NB4 (cell line): ENCODE measurements at regions not wholly inside any gene's neighbourhood (a gene's known extent, or its start where the extent isn't known, plus 50 kb on each side); places are given as distances from the start of the nearest gene placed in this dataset.
"Not testable (repeated sequence)": the region's sequence is repeated elsewhere in the genome, so short reads cannot be mapped to it uniquely, and the experiment has no call there.

ENCODE experiments used
- DNase-seq: peaks from one replicate; pipeline ENCODE4 v3.0.0; 2010; ENCODE audit warnings: low read depth
- H3K4me3 ChIP-seq: one replicate; pipeline ENCODE4 v1.5.1; 2011; ENCODE audit warnings: mild to moderate bottlenecking, low read depth, low read length, moderate library complexity
- MYC ChIP-seq: IDR thresholded peaks from 2 replicates; pipeline ENCODE4 v1.6.1; 2011; ENCODE audit warnings: low read depth, low read length
- POLR2A ChIP-seq: IDR thresholded peaks from 2 replicates; pipeline ENCODE4 v1.6.1; 2011; ENCODE audit warnings: mild to moderate bottlenecking; ENCODE audit not compliant: insufficient read length; ENCODE audit errors: extremely low read depth
- TF ChIP-seq, protein P1 (sequence below): IDR thresholded peaks from 2 replicates; pipeline ENCODE4 v1.6.1; 2011; ENCODE audit warnings: low read depth, low read length
- TF ChIP-seq, protein P2 (sequence below): IDR thresholded peaks from one replicate; pipeline ENCODE4 v1.5.1; 2012; ENCODE audit warnings: low read depth, low read length

DNA sequence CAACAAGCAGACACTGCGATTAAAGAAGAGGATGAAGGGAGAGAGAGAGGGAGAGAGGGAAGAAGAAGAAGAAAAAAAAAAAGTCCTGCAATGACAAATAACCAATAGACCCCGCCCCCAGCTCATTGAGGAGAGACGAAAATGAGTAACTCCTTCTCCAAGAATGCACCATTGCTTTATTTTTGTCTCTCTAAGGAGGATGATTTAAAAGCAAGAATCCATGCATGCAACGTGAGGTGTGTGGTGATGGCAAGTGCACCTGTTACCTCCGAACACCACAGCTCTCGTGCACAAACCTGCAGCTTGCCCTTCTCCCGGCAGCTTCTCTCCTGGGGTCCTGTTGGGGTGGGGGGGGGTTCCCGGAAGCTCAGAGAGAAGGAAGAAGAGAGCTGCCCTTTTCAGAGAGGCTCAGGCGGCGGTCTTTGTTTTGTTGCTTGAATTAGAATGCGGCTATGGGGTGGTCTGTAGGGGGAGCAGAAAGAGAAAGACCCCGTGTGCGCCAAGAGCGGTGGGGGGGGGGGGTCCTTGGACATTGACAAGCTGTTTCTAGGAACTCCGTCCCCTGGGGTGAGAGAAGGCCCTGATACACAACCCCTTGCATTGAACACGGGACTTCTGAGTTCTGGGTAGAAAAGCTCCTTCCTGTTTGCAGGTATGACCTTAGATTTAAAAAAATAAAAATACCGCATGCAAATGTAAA is 100.7 kb downstream of the CRLF2 start:
- TF ChIP-seq, protein P1, sequence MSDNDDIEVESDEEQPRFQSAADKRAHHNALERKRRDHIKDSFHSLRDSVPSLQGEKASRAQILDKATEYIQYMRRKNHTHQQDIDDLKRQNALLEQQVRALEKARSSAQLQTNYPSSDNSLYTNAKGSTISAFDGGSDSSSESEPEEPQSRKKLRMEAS = no peak
- TF ChIP-seq POLR2A = no peak
- TF ChIP-seq, protein P2, sequence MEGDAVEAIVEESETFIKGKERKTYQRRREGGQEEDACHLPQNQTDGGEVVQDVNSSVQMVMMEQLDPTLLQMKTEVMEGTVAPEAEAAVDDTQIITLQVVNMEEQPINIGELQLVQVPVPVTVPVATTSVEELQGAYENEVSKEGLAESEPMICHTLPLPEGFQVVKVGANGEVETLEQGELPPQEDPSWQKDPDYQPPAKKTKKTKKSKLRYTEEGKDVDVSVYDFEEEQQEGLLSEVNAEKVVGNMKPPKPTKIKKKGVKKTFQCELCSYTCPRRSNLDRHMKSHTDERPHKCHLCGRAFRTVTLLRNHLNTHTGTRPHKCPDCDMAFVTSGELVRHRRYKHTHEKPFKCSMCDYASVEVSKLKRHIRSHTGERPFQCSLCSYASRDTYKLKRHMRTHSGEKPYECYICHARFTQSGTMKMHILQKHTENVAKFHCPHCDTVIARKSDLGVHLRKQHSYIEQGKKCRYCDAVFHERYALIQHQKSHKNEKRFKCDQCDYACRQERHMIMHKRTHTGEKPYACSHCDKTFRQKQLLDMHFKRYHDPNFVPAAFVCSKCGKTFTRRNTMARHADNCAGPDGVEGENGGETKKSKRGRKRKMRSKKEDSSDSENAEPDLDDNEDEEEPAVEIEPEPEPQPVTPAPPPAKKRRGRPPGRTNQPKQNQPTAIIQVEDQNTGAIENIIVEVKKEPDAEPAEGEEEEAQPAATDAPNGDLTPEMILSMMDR = no peak
- TF ChIP-seq MYC = no peak

DNA sequence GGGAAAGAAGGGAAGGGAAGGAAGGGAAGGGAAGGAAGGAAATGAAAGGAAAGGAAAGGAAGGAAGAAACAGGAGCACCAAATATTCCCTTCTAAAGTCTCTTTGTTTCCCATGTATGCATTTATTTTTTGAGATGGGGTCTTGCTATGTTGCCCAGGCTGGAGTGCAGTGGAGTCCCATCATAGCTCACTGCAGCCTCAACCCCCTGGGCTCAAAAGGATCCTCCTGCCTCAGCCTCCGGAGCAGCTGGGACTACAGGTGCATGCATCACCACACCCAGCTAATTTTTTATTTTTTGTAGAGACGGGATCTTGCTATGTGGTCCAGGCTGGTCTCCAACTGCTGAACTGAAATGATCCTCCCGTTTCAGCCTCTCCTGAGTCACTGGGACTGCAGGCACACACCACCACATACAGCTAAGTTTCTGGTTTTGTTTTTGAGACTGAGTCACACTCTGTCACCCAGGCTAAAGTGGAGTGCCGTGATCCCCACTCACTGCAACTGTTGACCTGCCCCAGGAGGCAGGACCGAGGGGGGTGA is 102.8 kb downstream of the CRLF2 start:
- no peak overlapping the region for H3K4me3 ChIP-seq
- no peak for DNase-seq
- TF ChIP-seq MYC (no peak), POLR2A (no peak)
- TF ChIP-seq, protein P1 = no peak
- TF ChIP-seq, protein P2 = no peak

More for the DNA sequence above, 100.7 kb downstream of the CRLF2 start:
- no peak for DNase-seq
- no peak overlapping the region for H3K4me3 ChIP-seq

DNA sequence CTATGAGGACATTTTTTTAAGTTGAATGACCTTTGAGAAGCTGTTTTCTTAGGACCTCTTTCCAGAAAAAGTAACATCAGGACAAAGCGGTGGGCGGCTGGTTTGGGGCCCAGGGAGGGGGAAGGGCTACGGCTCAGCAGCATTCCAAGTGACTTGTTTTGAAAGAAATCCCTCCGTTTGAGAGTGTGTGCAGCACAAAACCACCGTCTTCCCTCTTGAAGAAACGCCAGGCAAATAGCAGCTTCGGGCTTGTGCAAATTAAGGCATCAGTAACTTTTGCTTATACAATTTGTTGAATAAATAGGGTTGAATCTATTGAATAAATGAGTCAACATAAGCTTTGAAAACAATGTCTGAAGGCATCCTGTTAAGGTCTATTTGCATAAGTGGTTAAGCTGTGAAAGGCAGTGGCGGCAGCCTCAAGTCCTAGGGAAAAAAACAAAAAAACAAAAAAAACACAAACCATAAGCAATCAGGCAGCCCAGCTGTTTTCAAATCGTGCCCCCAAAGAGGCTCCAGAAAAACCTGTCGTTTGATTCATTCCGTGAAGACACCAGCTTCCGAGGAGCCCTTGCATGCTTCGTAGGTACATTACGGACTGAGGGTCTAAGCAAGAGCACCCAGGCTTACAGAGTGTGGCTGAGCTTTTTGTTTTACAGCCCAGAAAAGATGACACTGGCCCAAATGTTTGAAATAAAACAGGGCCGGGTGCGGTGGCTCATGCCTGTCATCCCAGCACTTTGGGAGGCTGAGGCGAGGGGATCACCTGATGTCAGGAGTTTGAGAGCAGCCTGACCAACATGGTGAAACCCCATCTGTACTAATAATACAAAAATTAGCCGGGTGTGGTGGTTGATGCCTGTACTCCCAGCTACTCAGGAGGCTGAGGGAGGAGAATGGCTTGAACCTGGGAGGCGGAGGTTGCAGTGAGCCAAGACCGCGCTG is 103.7 kb downstream of the CRLF2 start:
- TF ChIP-seq, protein P1 = no peak
- TF ChIP-seq, protein P2 = no peak
- TF ChIP-seq MYC = no peak
- TF ChIP-seq POLR2A = no peak
- DNase-seq = no peak
- H3K4me3 ChIP-seq = no peak overlapping the region

DNA sequence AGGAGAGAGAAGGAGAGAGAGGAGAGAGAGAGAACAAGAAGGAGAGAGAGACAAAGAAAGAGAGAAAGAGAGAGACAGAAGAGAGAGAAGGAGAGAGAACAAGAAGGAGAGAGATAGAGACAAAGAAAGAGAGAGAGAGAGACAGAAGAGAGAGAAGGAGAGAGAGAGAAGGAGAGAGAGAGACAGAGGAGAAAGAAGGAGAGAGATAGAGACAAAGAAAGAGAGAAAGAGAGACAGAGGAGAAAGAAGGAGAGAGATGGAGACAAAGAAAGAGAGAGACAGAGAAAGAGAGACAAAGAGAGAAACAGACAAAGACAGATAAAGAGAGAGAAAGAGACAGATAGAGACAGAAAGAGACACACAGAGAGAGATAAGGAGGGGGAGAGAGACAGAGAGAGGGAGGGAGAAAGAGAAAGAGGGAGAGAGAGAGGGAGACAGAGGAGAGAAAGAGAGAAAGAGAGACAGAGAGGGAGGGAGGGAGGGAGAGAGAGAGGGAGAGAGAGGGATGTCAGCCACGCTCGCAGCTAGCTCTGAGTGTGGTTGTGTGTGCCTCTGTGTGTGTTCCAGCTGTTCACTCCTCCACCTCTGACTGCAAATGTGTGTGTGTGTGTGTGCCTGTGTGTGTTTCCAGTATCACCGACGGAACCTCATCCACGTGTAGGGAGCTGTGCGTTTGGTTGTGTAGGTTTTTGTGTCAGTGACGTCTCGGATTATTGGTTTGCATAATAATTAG is 105.8 kb downstream of the CRLF2 start:
- peak; percentile 23 for DNase-seq
- no peak for TF ChIP-seq POLR2A
- TF ChIP-seq, protein P2 = no peak
- TF ChIP-seq, protein P1 = no peak
- no peak overlapping the region for H3K4me3 ChIP-seq

DNA sequence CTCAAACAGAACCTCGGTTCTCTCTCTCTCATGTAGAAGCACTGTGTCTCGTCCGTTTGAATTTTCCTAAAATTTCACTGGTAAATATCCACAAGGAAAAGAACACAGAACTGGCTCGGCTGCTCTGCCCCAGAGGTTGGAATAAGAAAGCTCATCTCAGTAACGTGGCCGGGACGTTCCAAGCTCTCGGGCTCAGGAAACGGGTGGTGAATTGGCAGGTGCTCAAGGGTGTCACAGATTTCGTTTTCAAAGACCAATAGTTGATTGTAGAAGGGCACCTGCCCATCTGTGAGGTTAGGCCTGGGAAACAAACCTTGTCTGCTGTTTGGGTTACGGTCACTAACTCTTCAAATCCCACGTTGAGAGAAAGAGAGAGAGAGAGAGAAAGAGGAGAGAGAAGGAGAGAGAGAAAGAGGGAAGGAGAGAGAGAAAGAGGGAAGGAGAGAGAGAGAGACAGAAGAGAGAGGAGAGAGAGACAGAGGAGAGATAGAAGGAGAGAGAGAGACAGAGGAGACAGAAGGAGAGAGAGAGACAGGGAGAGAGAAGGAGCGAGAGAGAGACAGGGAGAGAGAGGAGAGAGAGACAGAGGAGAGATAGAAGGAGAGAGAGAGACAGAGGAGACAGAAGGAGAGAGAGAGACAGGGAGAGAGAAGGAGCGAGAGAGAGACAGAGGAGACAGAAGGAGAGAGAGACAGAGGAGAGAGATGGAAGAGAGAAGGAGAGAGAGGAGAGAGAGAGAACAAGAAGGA is 106.6 kb downstream of the CRLF2 start:
- TF ChIP-seq MYC = no peak
- no peak for TF ChIP-seq POLR2A
- TF ChIP-seq, protein P1 = no peak
- TF ChIP-seq, protein P2 = no peak
- no peak for DNase-seq
- H3K4me3 ChIP-seq = no peak overlapping the region

DNA sequence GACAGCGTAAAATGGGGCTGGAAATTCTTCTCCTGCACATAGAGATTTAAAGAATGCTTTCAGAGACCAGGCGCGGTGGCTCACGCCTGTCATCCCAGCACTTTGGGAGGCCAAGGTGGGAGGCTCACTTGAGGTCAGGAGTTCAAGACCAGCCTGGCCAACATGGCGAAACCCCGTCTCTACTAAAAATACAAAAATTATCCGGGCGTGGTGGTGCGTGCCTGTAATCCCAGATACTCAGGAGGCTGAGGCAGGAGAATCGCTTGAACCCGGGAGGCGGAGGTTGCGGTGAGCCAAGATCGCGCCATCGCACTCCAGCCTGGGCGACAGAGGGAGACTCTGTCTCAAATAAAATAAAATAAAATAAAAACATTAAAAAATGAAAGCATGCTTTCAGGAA is 107.4 kb downstream of the CRLF2 start:
- not testable (repeated sequence) for H3K4me3 ChIP-seq, DNase-seq
